LNCaP clone FGC (cell line): ENCODE measurements at regions not wholly inside any gene's neighbourhood (a gene's known extent, or its start where the extent isn't known, plus 50 kb on each side); places are given as distances from the start of the nearest gene placed in this dataset.
A peak's percentile ranks its signal among the peaks of the same experiment; 100 is the strongest.
"Not testable (repeated sequence)": the region's sequence is repeated elsewhere in the genome, so short reads cannot be mapped to it uniquely, and the experiment has no call there.

Source experiments
- DNase-seq: peaks from one replicate; pipeline ENCODE4 v3.0.0-alpha.2; 2011; ENCODE audit warnings: low read depth
- H3K4me3 ChIP-seq: 2 replicates; pipeline ENCODE4 v1.5.1; 2011; ENCODE audit warnings: mild to moderate bottlenecking, low read depth, low read length, control low read depth
- CTCF ChIP-seq: IDR thresholded peaks from 2 replicates; pipeline ENCODE4 v1.5.1; 2012; ENCODE audit warnings: mild to moderate bottlenecking; ENCODE audit not compliant: control insufficient read depth, insufficient read depth; ENCODE audit errors: extremely low read depth

GRCh38 chr5:106639488-106639887, 1031.2 kb downstream of the EFNA5 start:
- no peak overlapping the region for H3K4me3 ChIP-seq
- TF ChIP-seq CTCF, result 0 out of 2 replicates have a peak, but pooled peaks have one; percentile 15
- no peak for DNase-seq

GRCh38 chr5:106637275-106637674, 1033.5 kb downstream of the EFNA5 start:
- TF ChIP-seq CTCF, result no peak
- H3K4me3 ChIP-seq, result no peak overlapping the region
- DNase-seq, result no peak

- no peak for DNase-seq
Observed at GRCh38 chr5:106634375-106634774, 1036.4 kb downstream of the EFNA5 start.

GRCh38 chr5:106633825-106634224, 1036.9 kb downstream of the EFNA5 start:
- no peak overlapping the region for H3K4me3 ChIP-seq
- TF ChIP-seq CTCF, result no peak

More at GRCh38 chr5:106634375-106634774, 1036.4 kb downstream of the EFNA5 start:
- H3K4me3 ChIP-seq, result no peak overlapping the region
- TF ChIP-seq CTCF, result no peak

GRCh38 chr5:106628456-106628855, 1042.3 kb downstream of the EFNA5 start:
- H3K4me3 ChIP-seq, DNase-seq: not testable (repeated sequence)

More at GRCh38 chr5:106633825-106634224, 1036.9 kb downstream of the EFNA5 start:
- DNase-seq, result no peak

- no peak for DNase-seq
- TF ChIP-seq CTCF, result no peak
- no peak overlapping the region for H3K4me3 ChIP-seq
Observed at GRCh38 chr5:106610041-106610440, 1060.7 kb downstream of the EFNA5 start.

GRCh38 chr5:106601620-106602019, 1069.1 kb downstream of the EFNA5 start:
- no peak overlapping the region for H3K4me3 ChIP-seq
- peak; percentile 26 for DNase-seq
- no peak for TF ChIP-seq CTCF
